Hepatocyte (in vitro differentiated cells): ENCODE measurements at regions not wholly inside any gene's neighbourhood (a gene's known extent, or its start where the extent isn't known, plus 50 kb on each side); places are given as distances from the start of the nearest gene placed in this dataset.

Experiments
- DNase-seq: peaks from one replicate; pipeline ENCODE4 v3.0.0-alpha.2; 2016; ENCODE audit warnings: low spot score
- H2AFZ ChIP-seq: fragments of 200-600 bp; sonication (generic); 2 replicates; pipeline ENCODE4 v1.6.0; 2016; ENCODE audit warnings: antibody characterized with exemption, mild to moderate bottlenecking
- H3K27ac ChIP-seq: fragments of 200-600 bp; sonication (generic); 2 replicates; pipeline ENCODE4 v1.5.1; 2016; ENCODE audit warnings: mild to moderate bottlenecking
- H3K27me3 ChIP-seq: fragments of 200-600 bp; sonication (generic); 2 replicates; pipeline ENCODE4 v1.6.1; 2016
- H3K36me3 ChIP-seq: fragments of 200-600 bp; sonication (generic); replicated peaks from 2 replicates; pipeline ENCODE4 v1.5.1; 2016; ENCODE audit warnings: low read depth; ENCODE audit not compliant: insufficient read depth
- H3K4me1 ChIP-seq: fragments of 200-600 bp; sonication (generic); 2 replicates; pipeline ENCODE4 v1.5.1; 2016; ENCODE audit warnings: mild to moderate bottlenecking, moderate library complexity; ENCODE audit not compliant: insufficient read depth
- H3K4me2 ChIP-seq: fragments of 200-600 bp; sonication (generic); 2 replicates; pipeline ENCODE4 v1.6.0; 2016
- H3K4me3 ChIP-seq: fragments of 200-600 bp; sonication (generic); 2 replicates; pipeline ENCODE4 v1.5.1; 2016; ENCODE audit warnings: mild to moderate bottlenecking
- H3K79me2 ChIP-seq: fragments of 200-600 bp; sonication (generic); 2 replicates; pipeline ENCODE4 v1.6.0; 2017; ENCODE audit warnings: mild to moderate bottlenecking
- H3K9me2 ChIP-seq: fragments of 200-600 bp; sonication (generic); replicated peaks from 2 replicates; pipeline ENCODE4 v1.6.0; 2017; ENCODE audit warnings: mild to moderate bottlenecking; ENCODE audit not compliant: insufficient read depth
- H3K9me3 ChIP-seq: fragments of 200-600 bp; sonication (generic); 2 replicates; pipeline ENCODE4 v1.5.1; 2016; ENCODE audit warnings: low read depth, mild to moderate bottlenecking
- H4K20me1 ChIP-seq: fragments of 200-600 bp; sonication (generic); 2 replicates; pipeline ENCODE4 v1.6.0; 2016; ENCODE audit warnings: mild to moderate bottlenecking; ENCODE audit not compliant: insufficient read depth, poor library complexity, severe bottlenecking
- EZH2 ChIP-seq: fragments of 200-600 bp; sonication (generic); IDR thresholded peaks from 2 replicates; pipeline ENCODE4 v1.6.1; 2016; ENCODE audit warnings: antibody characterized with exemption, mild to moderate bottlenecking, borderline replicate concordance
- EZH2phosphoT487 ChIP-seq: fragments of 200-600 bp; sonication (generic); IDR thresholded peaks from one replicate; pipeline ENCODE4 v1.6.1; 2018; ENCODE audit warnings: antibody characterized with exemption, mild to moderate bottlenecking, low read depth, moderate library complexity; ENCODE audit not compliant: unreplicated experiment, severe bottlenecking
- WGBS: methylation state at CpG from one replicate; pipeline ENCODE4 v1.1.6; 2016; ENCODE audit warnings: low lambda C conversion rate; ENCODE audit errors: missing lambda C conversion rate; 5-methylcytosine and 5-hydroxymethylcytosine counted together
- TF ChIP-seq, protein P1 (sequence below): fragments of 200-600 bp; sonication (generic); IDR thresholded peaks from 2 replicates; pipeline ENCODE4 v1.5.1; 2016; ENCODE audit warnings: antibody characterized with exemption, mild to moderate bottlenecking; ENCODE audit not compliant: poor library complexity

- Histone ChIP-seq H2AFZ (no peak overlapping the region), H3K4me2 (no peak overlapping the region), H3K27ac (no peak overlapping the region), H3K9me2 (no peaks in the 10 kb centered on the region), H3K27me3 (no peaks in the 10 kb centered on the region), H3K79me2 (no peaks in the 10 kb centered on the region), H3K4me1 (no peaks in the 10 kb centered on the region), H3K9me3 (no peaks in the 10 kb centered on the region), H3K36me3 (no peaks in the 10 kb centered on the region), H3K4me3 (no peak overlapping the region), H4K20me1 (no peaks in the 10 kb centered on the region)
- DNase-seq, result no peak
- TF ChIP-seq EZH2phosphoT487, result no peak
- TF ChIP-seq, protein P1, sequence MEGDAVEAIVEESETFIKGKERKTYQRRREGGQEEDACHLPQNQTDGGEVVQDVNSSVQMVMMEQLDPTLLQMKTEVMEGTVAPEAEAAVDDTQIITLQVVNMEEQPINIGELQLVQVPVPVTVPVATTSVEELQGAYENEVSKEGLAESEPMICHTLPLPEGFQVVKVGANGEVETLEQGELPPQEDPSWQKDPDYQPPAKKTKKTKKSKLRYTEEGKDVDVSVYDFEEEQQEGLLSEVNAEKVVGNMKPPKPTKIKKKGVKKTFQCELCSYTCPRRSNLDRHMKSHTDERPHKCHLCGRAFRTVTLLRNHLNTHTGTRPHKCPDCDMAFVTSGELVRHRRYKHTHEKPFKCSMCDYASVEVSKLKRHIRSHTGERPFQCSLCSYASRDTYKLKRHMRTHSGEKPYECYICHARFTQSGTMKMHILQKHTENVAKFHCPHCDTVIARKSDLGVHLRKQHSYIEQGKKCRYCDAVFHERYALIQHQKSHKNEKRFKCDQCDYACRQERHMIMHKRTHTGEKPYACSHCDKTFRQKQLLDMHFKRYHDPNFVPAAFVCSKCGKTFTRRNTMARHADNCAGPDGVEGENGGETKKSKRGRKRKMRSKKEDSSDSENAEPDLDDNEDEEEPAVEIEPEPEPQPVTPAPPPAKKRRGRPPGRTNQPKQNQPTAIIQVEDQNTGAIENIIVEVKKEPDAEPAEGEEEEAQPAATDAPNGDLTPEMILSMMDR, result no peak
- TF ChIP-seq EZH2, result no peak
Measured at GRCh38 chr11:127972816-127973215, 614.5 kb downstream of the ETS1 start.

GRCh38 chr11:127971448-127971847, 615.9 kb downstream of the ETS1 start:
- Histone ChIP-seq H3K4me1 (no peaks in the 10 kb centered on the region), H3K36me3 (no peaks in the 10 kb centered on the region), H3K27ac (no peak overlapping the region), H3K27me3 (no peaks in the 10 kb centered on the region), H3K79me2 (no peaks in the 10 kb centered on the region), H4K20me1 (no peaks in the 10 kb centered on the region), H3K9me2 (no peaks in the 10 kb centered on the region), H3K4me2 (no peak overlapping the region), H3K9me3 (no peaks in the 10 kb centered on the region), H2AFZ (no peak overlapping the region), H3K4me3 (no peak overlapping the region)
- DNase-seq, result no peak
- 90% methylated on average over 5 of the region's 5 CpGs for WGBS
- TF ChIP-seq EZH2 (no peak), EZH2phosphoT487 (no peak)
- TF ChIP-seq, protein P1, result no peak

- TF ChIP-seq, protein P1, result no peak
- TF ChIP-seq EZH2phosphoT487, result no peak
- TF ChIP-seq EZH2, result no peak
- Histone ChIP-seq H4K20me1 (no peaks in the 10 kb centered on the region), H3K27me3 (no peaks in the 10 kb centered on the region), H3K4me1 (no peaks in the 10 kb centered on the region), H3K4me2 (no peak overlapping the region), H3K79me2 (no peaks in the 10 kb centered on the region), H3K4me3 (no peak overlapping the region), H3K9me3 (no peaks in the 10 kb centered on the region), H3K27ac (no peak overlapping the region), H3K36me3 (no peaks in the 10 kb centered on the region), H3K9me2 (no peaks in the 10 kb centered on the region), H2AFZ (no peak overlapping the region)
- no peak for DNase-seq
- WGBS, result 95% methylated on average over 1 of the region's 1 CpG
Measured at GRCh38 chr11:127966821-127967220, 620.5 kb downstream of the ETS1 start.

DNA sequence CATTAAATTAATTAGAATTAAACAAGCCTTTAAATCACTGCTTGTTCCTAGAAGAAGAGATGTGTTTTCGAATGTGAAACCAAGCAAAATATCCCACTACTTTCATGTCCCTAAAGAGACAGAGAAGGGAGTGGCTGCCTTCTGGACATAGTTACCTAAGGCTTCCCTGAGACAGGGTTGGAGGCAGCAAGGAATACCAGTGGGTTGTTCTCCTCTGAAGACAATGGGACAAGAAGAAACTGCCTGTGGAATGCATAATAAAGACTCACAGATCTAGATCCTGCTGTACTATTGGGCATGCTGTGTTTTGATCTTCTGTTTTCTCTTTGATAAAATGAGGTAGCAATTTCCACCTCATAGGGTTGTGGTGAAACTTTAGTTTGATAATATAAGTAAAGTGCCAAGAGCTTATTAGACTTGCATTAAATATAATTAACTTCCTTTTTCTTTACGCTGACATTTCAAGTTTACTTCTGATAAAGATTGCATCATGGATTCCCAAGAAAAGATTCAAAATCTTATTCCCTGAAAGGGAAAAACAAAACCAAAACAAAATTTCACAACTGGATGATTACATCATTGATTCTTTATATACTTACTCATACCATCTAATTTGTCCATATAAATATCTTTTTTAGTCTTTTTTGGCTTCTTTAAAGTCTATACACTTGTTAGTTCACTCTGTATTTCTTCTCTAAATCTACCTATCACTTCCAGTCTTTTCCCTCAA, 621.3 kb downstream of the ETS1 start:
- 91% methylated on average over 2 of the region's 2 CpGs for WGBS
- H3K79me2 ChIP-seq, result no peaks in the 10 kb centered on the region

More for the DNA sequence above, 621.3 kb downstream of the ETS1 start:
- Histone ChIP-seq H3K36me3 (no peaks in the 10 kb centered on the region), H2AFZ (no peak overlapping the region), H3K4me2 (no peak overlapping the region), H3K9me3 (no peaks in the 10 kb centered on the region), H3K4me1 (no peaks in the 10 kb centered on the region), H3K4me3 (no peak overlapping the region), H3K9me2 (no peaks in the 10 kb centered on the region), H3K27ac (no peak overlapping the region), H3K27me3 (no peaks in the 10 kb centered on the region), H4K20me1 (no peaks in the 10 kb centered on the region)
- TF ChIP-seq EZH2phosphoT487 (no peak), EZH2 (no peak)
- TF ChIP-seq, protein P1, result no peak
- DNase-seq, result no peak
